ENCODE measurements at regions not wholly inside any gene's neighbourhood (a gene's known extent, or its start where the extent isn't known, plus 50 kb on each side); places are given as distances from the start of the nearest gene placed in this dataset.

DNA sequence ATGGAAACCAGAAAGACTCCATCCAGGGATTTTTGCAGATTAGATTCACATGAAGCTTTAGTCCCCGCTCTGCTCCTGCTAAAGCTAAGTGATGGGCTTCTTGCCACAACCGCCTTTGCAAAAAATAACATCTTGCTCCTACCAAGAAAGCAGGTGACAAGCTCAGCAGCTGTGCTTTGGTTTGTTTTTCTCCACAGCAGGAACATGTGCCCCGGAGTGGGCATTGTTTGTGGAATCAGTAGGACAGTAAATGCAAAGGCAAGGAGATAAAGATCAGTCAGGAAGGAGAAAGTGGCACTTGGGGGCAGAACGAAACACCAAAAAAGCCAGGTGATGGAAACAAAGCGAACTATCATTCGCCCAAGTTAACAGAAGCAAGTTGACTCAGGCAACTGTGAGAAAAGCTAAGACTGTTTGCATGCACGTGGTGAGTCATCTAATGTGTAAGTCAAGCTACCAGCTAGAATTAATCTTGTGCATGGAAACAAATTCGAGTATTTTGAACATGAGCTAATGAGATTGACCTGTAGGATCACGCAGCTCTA is 165.5 kb upstream of the PLXNC1 start:
- no peaks in the 10 kb centered on the region for H3K9me2 ChIP-seq (ENCODE audit: insufficient read depth)
- H3K36me3 ChIP-seq (ENCODE audit: control insufficient read depth in 1 of 2, insufficient read depth in 2 of 2, low read length in 2 of 2), result no peaks in the 10 kb centered on the region
- H3K9ac ChIP-seq (ENCODE audit: low read length), result no peak overlapping the region
- H3K4me1 ChIP-seq (ENCODE audit: control insufficient read depth in 1 of 2, insufficient read depth in 2 of 2, low read length in 2 of 2), result no peaks in the 10 kb centered on the region
- DNase-seq (ENCODE audit: low read depth, low spot score) (no peak), ATAC-seq (no peak)
- H3K27ac ChIP-seq (ENCODE audit: low read depth, low read length), result no peak overlapping the region
- H3K4me3 ChIP-seq (replicated peaks in 1 of 2; ENCODE audit: low read depth in 1 of 2, low read length in 2 of 2), result no peak overlapping the region
- CTCF ChIA-PET, result interaction anchor here (1.4 kb wide), 1 partner anchor 480 kb away, joined by 3 read pairs; no protein-coding TSS in a partner anchor
- no TSS peak for BruUV-seq (replicated peaks)
- intact Hi-C loops (cut with micrococcal nuclease), result no loop called here
- H4K20me1 ChIP-seq (ENCODE audit: insufficient read depth), result no peaks in the 10 kb centered on the region
- RAD21 ChIA-PET (ENCODE audit: low non-redundant PET in 1 of 2, low total read pairs in 2 of 2, uncharacterized antibody in 2 of 2, unreplicated experiment in 2 of 2), result no interaction called here
- POLR2A ChIA-PET, result no interaction called here
- no peaks in the 10 kb centered on the region for H3K9me3 ChIP-seq (ENCODE audit: control insufficient read depth in 1 of 2, insufficient read depth in 1 of 2, low read depth in 1 of 2, low read length in 2 of 2)
- no peaks in the 10 kb centered on the region for H3K27me3 ChIP-seq (ENCODE audit: insufficient read depth, low read length)
- TF ChIP-seq YY1 (IDR thresholded peaks at IDR 0.05; ENCODE audit: extremely low read depth, insufficient replicate concordance, low read depth, low read length), result no peak
- TF ChIP-seq ZNF274 (IDR thresholded peaks at IDR 0.05; ENCODE audit: low read depth, low read length), result no peak
- TF ChIP-seq SIN3A (IDR thresholded peaks at IDR 0.05; ENCODE audit: low read depth), result no peak
- TF ChIP-seq, protein P1, sequence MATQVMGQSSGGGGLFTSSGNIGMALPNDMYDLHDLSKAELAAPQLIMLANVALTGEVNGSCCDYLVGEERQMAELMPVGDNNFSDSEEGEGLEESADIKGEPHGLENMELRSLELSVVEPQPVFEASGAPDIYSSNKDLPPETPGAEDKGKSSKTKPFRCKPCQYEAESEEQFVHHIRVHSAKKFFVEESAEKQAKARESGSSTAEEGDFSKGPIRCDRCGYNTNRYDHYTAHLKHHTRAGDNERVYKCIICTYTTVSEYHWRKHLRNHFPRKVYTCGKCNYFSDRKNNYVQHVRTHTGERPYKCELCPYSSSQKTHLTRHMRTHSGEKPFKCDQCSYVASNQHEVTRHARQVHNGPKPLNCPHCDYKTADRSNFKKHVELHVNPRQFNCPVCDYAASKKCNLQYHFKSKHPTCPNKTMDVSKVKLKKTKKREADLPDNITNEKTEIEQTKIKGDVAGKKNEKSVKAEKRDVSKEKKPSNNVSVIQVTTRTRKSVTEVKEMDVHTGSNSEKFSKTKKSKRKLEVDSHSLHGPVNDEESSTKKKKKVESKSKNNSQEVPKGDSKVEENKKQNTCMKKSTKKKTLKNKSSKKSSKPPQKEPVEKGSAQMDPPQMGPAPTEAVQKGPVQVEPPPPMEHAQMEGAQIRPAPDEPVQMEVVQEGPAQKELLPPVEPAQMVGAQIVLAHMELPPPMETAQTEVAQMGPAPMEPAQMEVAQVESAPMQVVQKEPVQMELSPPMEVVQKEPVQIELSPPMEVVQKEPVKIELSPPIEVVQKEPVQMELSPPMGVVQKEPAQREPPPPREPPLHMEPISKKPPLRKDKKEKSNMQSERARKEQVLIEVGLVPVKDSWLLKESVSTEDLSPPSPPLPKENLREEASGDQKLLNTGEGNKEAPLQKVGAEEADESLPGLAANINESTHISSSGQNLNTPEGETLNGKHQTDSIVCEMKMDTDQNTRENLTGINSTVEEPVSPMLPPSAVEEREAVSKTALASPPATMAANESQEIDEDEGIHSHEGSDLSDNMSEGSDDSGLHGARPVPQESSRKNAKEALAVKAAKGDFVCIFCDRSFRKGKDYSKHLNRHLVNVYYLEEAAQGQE (IDR thresholded peaks at IDR 0.05; ENCODE audit: low read depth), result no peak
- TF ChIP-seq, protein P2, sequence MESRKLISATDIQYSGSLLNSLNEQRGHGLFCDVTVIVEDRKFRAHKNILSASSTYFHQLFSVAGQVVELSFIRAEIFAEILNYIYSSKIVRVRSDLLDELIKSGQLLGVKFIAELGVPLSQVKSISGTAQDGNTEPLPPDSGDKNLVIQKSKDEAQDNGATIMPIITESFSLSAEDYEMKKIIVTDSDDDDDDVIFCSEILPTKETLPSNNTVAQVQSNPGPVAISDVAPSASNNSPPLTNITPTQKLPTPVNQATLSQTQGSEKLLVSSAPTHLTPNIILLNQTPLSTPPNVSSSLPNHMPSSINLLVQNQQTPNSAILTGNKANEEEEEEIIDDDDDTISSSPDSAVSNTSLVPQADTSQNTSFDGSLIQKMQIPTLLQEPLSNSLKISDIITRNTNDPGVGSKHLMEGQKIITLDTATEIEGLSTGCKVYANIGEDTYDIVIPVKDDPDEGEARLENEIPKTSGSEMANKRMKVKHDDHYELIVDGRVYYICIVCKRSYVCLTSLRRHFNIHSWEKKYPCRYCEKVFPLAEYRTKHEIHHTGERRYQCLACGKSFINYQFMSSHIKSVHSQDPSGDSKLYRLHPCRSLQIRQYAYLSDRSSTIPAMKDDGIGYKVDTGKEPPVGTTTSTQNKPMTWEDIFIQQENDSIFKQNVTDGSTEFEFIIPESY (IDR thresholded peaks at IDR 0.05; ENCODE audit: extremely low read depth, insufficient replicate concordance, low read length), result no peak
- TF ChIP-seq ELF1 (IDR thresholded peaks at IDR 0.05; ENCODE audit: borderline replicate concordance, low read depth), result no peak
- TF ChIP-seq EGR1 (IDR thresholded peaks at IDR 0.05; ENCODE audit: low read depth), result no peak
- TF ChIP-seq POLR2AphosphoS5 (IDR thresholded peaks at IDR 0.05; ENCODE audit: low read depth, low read length), result no peak
- TF ChIP-seq RAD21 (IDR thresholded peaks at IDR 0.05; ENCODE audit: low read depth), result no peak
- no peak for TF ChIP-seq TCF7L2 (IDR thresholded peaks at IDR 0.05; ENCODE audit: borderline replicate concordance, extremely low read depth, insufficient read depth, insufficient read length)
- TF ChIP-seq, protein P3, sequence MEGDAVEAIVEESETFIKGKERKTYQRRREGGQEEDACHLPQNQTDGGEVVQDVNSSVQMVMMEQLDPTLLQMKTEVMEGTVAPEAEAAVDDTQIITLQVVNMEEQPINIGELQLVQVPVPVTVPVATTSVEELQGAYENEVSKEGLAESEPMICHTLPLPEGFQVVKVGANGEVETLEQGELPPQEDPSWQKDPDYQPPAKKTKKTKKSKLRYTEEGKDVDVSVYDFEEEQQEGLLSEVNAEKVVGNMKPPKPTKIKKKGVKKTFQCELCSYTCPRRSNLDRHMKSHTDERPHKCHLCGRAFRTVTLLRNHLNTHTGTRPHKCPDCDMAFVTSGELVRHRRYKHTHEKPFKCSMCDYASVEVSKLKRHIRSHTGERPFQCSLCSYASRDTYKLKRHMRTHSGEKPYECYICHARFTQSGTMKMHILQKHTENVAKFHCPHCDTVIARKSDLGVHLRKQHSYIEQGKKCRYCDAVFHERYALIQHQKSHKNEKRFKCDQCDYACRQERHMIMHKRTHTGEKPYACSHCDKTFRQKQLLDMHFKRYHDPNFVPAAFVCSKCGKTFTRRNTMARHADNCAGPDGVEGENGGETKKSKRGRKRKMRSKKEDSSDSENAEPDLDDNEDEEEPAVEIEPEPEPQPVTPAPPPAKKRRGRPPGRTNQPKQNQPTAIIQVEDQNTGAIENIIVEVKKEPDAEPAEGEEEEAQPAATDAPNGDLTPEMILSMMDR (IDR thresholded peaks at IDR 0.05 in 2 of 3, conservative IDR thresholded peaks at IDR 0.05 in 1 of 3; ENCODE audit: borderline replicate concordance in 1 of 3, insufficient read depth in 1 of 3, low read depth in 2 of 3, low read length in 2 of 3), result no peak
- no peak for TF ChIP-seq POLR2A (IDR thresholded peaks at IDR 0.05; ENCODE audit: borderline replicate concordance, extremely low read depth, insufficient read depth, insufficient read length)
- no peak for TF ChIP-seq CEBPB (IDR thresholded peaks at IDR 0.05; ENCODE audit: low read depth)
- TF ChIP-seq SP1 (IDR thresholded peaks at IDR 0.05; ENCODE audit: low read depth), result no peak
- H2AFZ ChIP-seq (ENCODE audit: low read depth, low read length, poor library complexity, severe bottlenecking), result no peak overlapping the region
- no peak overlapping the region for H3K4me2 ChIP-seq (ENCODE audit: low read length)
- no peaks in the 10 kb centered on the region for H3K79me2 ChIP-seq (ENCODE audit: insufficient read depth, low read length)

All from HCT116 (cell line).